ENCODE measurements at regions not wholly inside any gene's neighbourhood (a gene's known extent, or its start where the extent isn't known, plus 50 kb on each side); places are given as distances from the start of the nearest gene placed in this dataset.

GRCh38 chr15:85974348-85974705, 105.3 kb upstream of the AGBL1 start:
- TF ChIP-seq POLR2A (IDR thresholded peaks at IDR 0.05): no peak
- TF ChIP-seq, protein P1, sequence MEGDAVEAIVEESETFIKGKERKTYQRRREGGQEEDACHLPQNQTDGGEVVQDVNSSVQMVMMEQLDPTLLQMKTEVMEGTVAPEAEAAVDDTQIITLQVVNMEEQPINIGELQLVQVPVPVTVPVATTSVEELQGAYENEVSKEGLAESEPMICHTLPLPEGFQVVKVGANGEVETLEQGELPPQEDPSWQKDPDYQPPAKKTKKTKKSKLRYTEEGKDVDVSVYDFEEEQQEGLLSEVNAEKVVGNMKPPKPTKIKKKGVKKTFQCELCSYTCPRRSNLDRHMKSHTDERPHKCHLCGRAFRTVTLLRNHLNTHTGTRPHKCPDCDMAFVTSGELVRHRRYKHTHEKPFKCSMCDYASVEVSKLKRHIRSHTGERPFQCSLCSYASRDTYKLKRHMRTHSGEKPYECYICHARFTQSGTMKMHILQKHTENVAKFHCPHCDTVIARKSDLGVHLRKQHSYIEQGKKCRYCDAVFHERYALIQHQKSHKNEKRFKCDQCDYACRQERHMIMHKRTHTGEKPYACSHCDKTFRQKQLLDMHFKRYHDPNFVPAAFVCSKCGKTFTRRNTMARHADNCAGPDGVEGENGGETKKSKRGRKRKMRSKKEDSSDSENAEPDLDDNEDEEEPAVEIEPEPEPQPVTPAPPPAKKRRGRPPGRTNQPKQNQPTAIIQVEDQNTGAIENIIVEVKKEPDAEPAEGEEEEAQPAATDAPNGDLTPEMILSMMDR (IDR thresholded peaks at IDR 0.05): no peak

Measured in right lobe of liver (tissue), 4 donors.